ENCODE measurements at regions not wholly inside any gene's neighbourhood (a gene's known extent, or its start where the extent isn't known, plus 50 kb on each side); places are given as distances from the start of the nearest gene placed in this dataset.

- FAIRE-seq (no peak), DNase-seq (ENCODE audit: low spot score in 2 of 2) (no peak)
These were observed 301.8 kb upstream of the RAG2 start for GRCh38 chr11:36899800-36900199.

- FAIRE-seq (no peak), DNase-seq (ENCODE audit: low spot score in 2 of 2) (no peak)
These were observed 292.8 kb upstream of the RAG2 start for GRCh38 chr11:36890841-36891240.

GRCh38 chr11:36890121-36890679 lies 292.2 kb upstream of the RAG2 start:
- DNase-seq (ENCODE audit: low spot score in 2 of 2): no peak
- FAIRE-seq: no peak

- DNase-seq (ENCODE audit: low spot score in 2 of 2) (no peak), FAIRE-seq (no peak)
These were observed 287.1 kb upstream of the RAG2 start for GRCh38 chr11:36885154-36885553.

GRCh38 chr11:36878737-36879136 lies 280.7 kb upstream of the RAG2 start:
- DNase-seq (ENCODE audit: low spot score in 2 of 2) (no peak), FAIRE-seq (no peak)

GRCh38 chr11:36877149-36877548 lies 279.1 kb upstream of the RAG2 start:
- FAIRE-seq (no peak), DNase-seq (ENCODE audit: low spot score in 2 of 2) (no peak)

GRCh38 chr11:36876266-36876665 lies 278.2 kb upstream of the RAG2 start:
- FAIRE-seq: no peak

GRCh38 chr11:36874291-36874690 lies 276.3 kb upstream of the RAG2 start:
- no peak for DNase-seq (ENCODE audit: low spot score in 2 of 2)

More at GRCh38 chr11:36876266-36876665, 278.2 kb upstream of the RAG2 start:
- DNase-seq (ENCODE audit: low spot score in 2 of 2): no peak

GRCh38 chr11:36870361-36870760 lies 272.3 kb upstream of the RAG2 start:
- DNase-seq (ENCODE audit: low spot score in 2 of 2) (no peak), FAIRE-seq (no peak)

More at GRCh38 chr11:36874291-36874690, 276.3 kb upstream of the RAG2 start:
- FAIRE-seq: no peak

- no peak for DNase-seq (ENCODE audit: low spot score in 2 of 2)
- FAIRE-seq: no peak
These were observed 270.3 kb upstream of the RAG2 start for GRCh38 chr11:36868380-36868779.

GRCh38 chr11:36865846-36866245 lies 267.8 kb upstream of the RAG2 start:
- FAIRE-seq (no peak), DNase-seq (ENCODE audit: low spot score in 2 of 2) (no peak)

GRCh38 chr11:36854875-36855274 lies 256.8 kb upstream of the RAG2 start:
- DNase-seq (ENCODE audit: low spot score in 2 of 2): no peak
- FAIRE-seq: no peak

- no peak for DNase-seq (ENCODE audit: low spot score in 2 of 2)
These were observed 250.6 kb upstream of the RAG2 start for GRCh38 chr11:36848660-36849059.

GRCh38 chr11:36840378-36840777 lies 242.3 kb upstream of the RAG2 start:
- no peak for FAIRE-seq
- peak in 1 of 2 donors; percentile 5 for DNase-seq (ENCODE audit: low spot score in 2 of 2)

More at GRCh38 chr11:36848660-36849059, 250.6 kb upstream of the RAG2 start:
- FAIRE-seq: no peak

GRCh38 chr11:36837831-36838437 lies 239.9 kb upstream of the RAG2 start:
- FAIRE-seq (no peak), DNase-seq (ENCODE audit: low spot score in 2 of 2) (no peak)

GRCh38 chr11:36825251-36825650 lies 227.2 kb upstream of the RAG2 start:
- no peak for FAIRE-seq
- no peak for DNase-seq (ENCODE audit: low spot score in 2 of 2)

- FAIRE-seq: no peak
- no peak for DNase-seq (ENCODE audit: low spot score in 2 of 2)
These were observed 226.3 kb upstream of the RAG2 start for GRCh38 chr11:36824349-36824748.

- FAIRE-seq (no peak), DNase-seq (ENCODE audit: low spot score in 2 of 2) (no peak)
These were observed 224.8 kb upstream of the RAG2 start for GRCh38 chr11:36822829-36823228.

GRCh38 chr11:36818410-36818809 lies 220.4 kb upstream of the RAG2 start:
- DNase-seq (ENCODE audit: low spot score in 2 of 2): no peak
- no peak for FAIRE-seq

- FAIRE-seq (no peak), DNase-seq (ENCODE audit: low spot score in 2 of 2) (no peak)
These were observed 219.4 kb upstream of the RAG2 start for GRCh38 chr11:36817336-36817965.

GRCh38 chr11:36809303-36809702 lies 211.3 kb upstream of the RAG2 start:
- DNase-seq (ENCODE audit: low spot score in 2 of 2): no peak
- FAIRE-seq: no peak

GRCh38 chr11:36807871-36808270 lies 209.8 kb upstream of the RAG2 start:
- DNase-seq (ENCODE audit: low spot score in 2 of 2): no peak
- FAIRE-seq: no peak

Data from frontal cortex (tissue), 3 donors.